ENCODE measurements at regions not wholly inside any gene's neighbourhood (a gene's known extent, or its start where the extent isn't known, plus 50 kb on each side); places are given as distances from the start of the nearest gene placed in this dataset.

DNA sequence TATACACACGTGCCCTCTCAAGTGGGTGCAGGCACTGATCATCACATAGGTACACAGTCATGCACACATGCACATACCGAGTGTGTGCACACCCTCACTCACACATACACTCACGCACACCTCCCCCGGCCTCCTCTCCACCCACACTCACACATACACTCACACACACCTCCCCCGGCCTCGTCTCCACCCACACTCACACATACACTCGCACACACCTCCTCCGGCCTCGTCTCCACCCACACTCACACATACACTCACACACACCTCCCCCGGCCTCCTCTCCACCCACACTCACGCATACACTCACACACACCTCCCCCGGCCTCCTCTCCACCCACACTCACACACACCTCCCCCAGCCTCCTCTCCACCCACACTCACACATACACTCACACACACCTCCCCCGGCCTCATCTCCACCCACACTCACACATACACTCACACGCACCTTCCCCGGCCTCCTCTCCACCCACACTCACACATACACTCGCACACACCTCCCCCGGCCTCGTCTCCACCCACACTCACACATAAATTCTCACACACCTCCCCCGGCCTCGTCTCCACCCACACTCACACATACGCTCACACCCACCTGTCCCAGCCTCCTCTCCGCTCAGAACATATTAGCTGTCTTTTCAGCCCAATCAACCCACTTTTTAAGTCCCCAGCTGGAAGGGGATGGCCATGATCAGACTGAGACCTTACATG, 105.2 kb upstream of the VSTM2B start:
- TF ChIP-seq, protein P1, sequence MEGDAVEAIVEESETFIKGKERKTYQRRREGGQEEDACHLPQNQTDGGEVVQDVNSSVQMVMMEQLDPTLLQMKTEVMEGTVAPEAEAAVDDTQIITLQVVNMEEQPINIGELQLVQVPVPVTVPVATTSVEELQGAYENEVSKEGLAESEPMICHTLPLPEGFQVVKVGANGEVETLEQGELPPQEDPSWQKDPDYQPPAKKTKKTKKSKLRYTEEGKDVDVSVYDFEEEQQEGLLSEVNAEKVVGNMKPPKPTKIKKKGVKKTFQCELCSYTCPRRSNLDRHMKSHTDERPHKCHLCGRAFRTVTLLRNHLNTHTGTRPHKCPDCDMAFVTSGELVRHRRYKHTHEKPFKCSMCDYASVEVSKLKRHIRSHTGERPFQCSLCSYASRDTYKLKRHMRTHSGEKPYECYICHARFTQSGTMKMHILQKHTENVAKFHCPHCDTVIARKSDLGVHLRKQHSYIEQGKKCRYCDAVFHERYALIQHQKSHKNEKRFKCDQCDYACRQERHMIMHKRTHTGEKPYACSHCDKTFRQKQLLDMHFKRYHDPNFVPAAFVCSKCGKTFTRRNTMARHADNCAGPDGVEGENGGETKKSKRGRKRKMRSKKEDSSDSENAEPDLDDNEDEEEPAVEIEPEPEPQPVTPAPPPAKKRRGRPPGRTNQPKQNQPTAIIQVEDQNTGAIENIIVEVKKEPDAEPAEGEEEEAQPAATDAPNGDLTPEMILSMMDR (IDR thresholded peaks at IDR 0.05): no peak
- TF ChIP-seq POLR2A (IDR thresholded peaks at IDR 0.05): no peak

Measured in Peyer's patch (tissue), 4 donors.